ENCODE measurements at regions not wholly inside any gene's neighbourhood (a gene's known extent, or its start where the extent isn't known, plus 50 kb on each side); places are given as distances from the start of the nearest gene placed in this dataset.

DNA sequence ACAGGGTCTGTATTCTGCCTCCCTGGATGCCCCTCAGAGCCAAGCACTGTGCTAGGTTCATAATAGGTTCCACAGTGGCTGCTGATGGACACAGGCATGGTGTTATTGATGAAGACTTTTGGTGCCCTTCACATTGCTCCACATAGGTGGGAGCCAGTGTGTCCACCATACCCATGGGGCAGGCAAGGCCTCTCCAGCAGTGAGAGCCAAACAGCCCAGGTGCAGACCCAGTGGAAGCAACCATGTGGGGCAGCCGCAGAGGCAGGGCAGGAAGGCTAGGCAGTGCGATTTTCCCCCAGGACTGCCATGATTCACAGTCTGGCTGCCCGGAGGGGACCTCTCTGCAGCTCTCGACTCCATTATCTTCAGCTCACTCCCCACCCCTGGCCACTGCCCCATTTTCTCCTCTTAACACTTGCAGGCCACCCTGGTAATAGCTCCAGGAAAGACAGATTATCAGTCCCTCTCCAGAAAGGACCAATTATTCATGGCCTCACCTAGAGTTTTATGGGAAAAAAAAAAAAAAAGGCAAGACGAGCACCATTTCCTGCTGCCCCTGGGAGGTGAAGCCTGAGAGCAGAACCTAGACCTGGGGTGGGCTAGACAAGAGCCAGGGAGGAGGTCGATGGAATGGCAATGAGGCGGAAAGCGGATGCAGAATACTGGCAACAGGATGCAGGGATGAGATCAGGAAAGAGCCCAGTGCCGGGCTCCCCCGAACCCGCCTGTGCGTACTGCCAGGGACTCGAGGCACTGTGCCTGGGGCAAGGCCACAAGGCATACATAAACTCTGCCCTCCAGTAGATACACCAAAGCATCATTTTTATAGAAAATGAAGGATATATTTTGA, 343.0 kb upstream of the NCAM1 start:
- TF ChIP-seq, protein P1, sequence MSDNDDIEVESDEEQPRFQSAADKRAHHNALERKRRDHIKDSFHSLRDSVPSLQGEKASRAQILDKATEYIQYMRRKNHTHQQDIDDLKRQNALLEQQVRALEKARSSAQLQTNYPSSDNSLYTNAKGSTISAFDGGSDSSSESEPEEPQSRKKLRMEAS (IDR thresholded peaks at IDR 0.05) = no peak
- TF ChIP-seq EZH2 (IDR thresholded peaks at IDR 0.05; ENCODE audit: low read depth, low read length, severe bottlenecking) (no peak), SIN3A (conservative IDR thresholded peaks at IDR 0.05 in 1 of 2, IDR thresholded peaks at IDR 0.05 in 1 of 2; ENCODE audit: low read depth in 1 of 2, low read length in 2 of 2) (no peak), TEAD4 (IDR thresholded peaks at IDR 0.05; ENCODE audit: low read depth, low read length) (no peak), EP300 (IDR thresholded peaks at IDR 0.05; ENCODE audit: borderline replicate concordance in 1 of 2, low read depth in 2 of 2, low read length in 2 of 2) (no peak)

Measured in H1 (cell line).